Cerebellar nuclear complex (tissue), 1 donor: ENCODE measurements at regions not wholly inside any gene's neighbourhood (a gene's known extent, or its start where the extent isn't known, plus 50 kb on each side); places are given as distances from the start of the nearest gene placed in this dataset.

Source experiments
- DNase-seq, 2 experiments: peaks; one replicate each; lab custom pipeline; 2025; lab: John Stamatoyannopoulos, UW

GRCh38 chr14:65794674-65795279 lies 382.2 kb downstream of the FUT8 start:
- no peak for DNase-seq

GRCh38 chr14:65798216-65798615 lies 385.7 kb downstream of the FUT8 start:
- no peak for DNase-seq

GRCh38 chr14:65800694-65801093 lies 388.2 kb downstream of the FUT8 start:
- DNase-seq = no peak

- DNase-seq = no peak
These were observed 389.7 kb downstream of the FUT8 start for GRCh38 chr14:65802196-65802595.

- no peak for DNase-seq
These were observed 391.4 kb downstream of the FUT8 start for GRCh38 chr14:65803885-65804284.

- DNase-seq = no peak
These were observed 392.0 kb downstream of the FUT8 start for GRCh38 chr14:65804439-65805112.

- DNase-seq = no peak
These were observed 392.6 kb downstream of the FUT8 start for GRCh38 chr14:65805113-65805473.

- no peak for DNase-seq
These were observed 395.9 kb downstream of the FUT8 start for GRCh38 chr14:65808390-65808789.

- no peak for DNase-seq
These were observed 397.8 kb downstream of the FUT8 start for GRCh38 chr14:65810322-65810721.

- no peak for DNase-seq
These were observed 401.3 kb downstream of the FUT8 start for GRCh38 chr14:65813760-65814384.

GRCh38 chr14:65815127-65815526 lies 402.6 kb downstream of the FUT8 start:
- no peak for DNase-seq

- no peak for DNase-seq
These were observed 404.5 kb downstream of the FUT8 start for GRCh38 chr14:65817011-65817410.

- DNase-seq = no peak
These were observed 407.0 kb downstream of the FUT8 start for GRCh38 chr14:65819569-65819968.

GRCh38 chr14:65821224-65821753 lies 408.8 kb downstream of the FUT8 start:
- DNase-seq = no peak

- DNase-seq = peak; percentile 17 to 18
These were observed 411.9 kb downstream of the FUT8 start for GRCh38 chr14:65824285-65824977.

- no peak for DNase-seq
These were observed 412.4 kb downstream of the FUT8 start for GRCh38 chr14:65824978-65825299.

GRCh38 chr14:65826946-65827345 lies 414.4 kb downstream of the FUT8 start:
- no peak for DNase-seq

- no peak for DNase-seq
These were observed 415.0 kb downstream of the FUT8 start for GRCh38 chr14:65827520-65827919.

GRCh38 chr14:65828396-65828795 lies 415.9 kb downstream of the FUT8 start:
- DNase-seq = no peak

- DNase-seq = no peak
These were observed 420.1 kb downstream of the FUT8 start for GRCh38 chr14:65832431-65833266.

GRCh38 chr14:65833267-65833880 lies 420.8 kb downstream of the FUT8 start:
- peak in 1 of 2 experiments; percentile 13 for DNase-seq
